Small intestine (tissue), 7 donors: ENCODE measurements at regions not wholly inside any gene's neighbourhood (a gene's known extent, or its start where the extent isn't known, plus 50 kb on each side); places are given as distances from the start of the nearest gene placed in this dataset.
A peak's percentile ranks its signal among the peaks of the same experiment; 100 is the strongest.

Source experiments
- DNase-seq, 2 donors: peaks; one replicate each; pipeline versions ENCODE4 v3.0.0 to v3.0.0-alpha.2; 2013
- FAIRE-seq: peaks from 2 replicates; lab custom pipeline; 2012; peaks lifted over from hg19 to GRCh38; lab: Jason Lieb, UNC
- H3K27ac ChIP-seq, 3 donors: one replicate each; pipeline ENCODE4 v1.5.1; 2013; ENCODE audit warnings: low read length in 2 of 3, mild to moderate bottlenecking in 2 of 3, control low read depth in 1 of 3, inconsistent platforms in 1 of 3, low read depth in 1 of 3, moderate library complexity in 1 of 3
- H3K27me3 ChIP-seq, 3 donors: one replicate each; pipeline ENCODE4 v1.6.1; 2013; ENCODE audit warnings: low read length in 3 of 3, inconsistent platforms in 1 of 3; ENCODE audit not compliant: control insufficient read depth in 3 of 3, insufficient read depth in 3 of 3
- H3K36me3 ChIP-seq, 3 donors: one replicate each; pipeline ENCODE4 v1.6.1; 2013; ENCODE audit warnings: low read length in 3 of 3, inconsistent platforms in 1 of 3, low read depth in 1 of 3, mild to moderate bottlenecking in 1 of 3, moderate library complexity in 1 of 3; ENCODE audit not compliant: control insufficient read depth in 3 of 3, insufficient read depth in 2 of 3
- H3K4me1 ChIP-seq, 3 donors: one replicate each; pipeline ENCODE4 v1.6.1; 2013; ENCODE audit warnings: low read length in 2 of 3, inconsistent platforms in 1 of 3, low read depth in 1 of 3, mild to moderate bottlenecking in 1 of 3, moderate library complexity in 1 of 3; ENCODE audit not compliant: control insufficient read depth in 3 of 3, insufficient read depth in 2 of 3
- H3K4me3 ChIP-seq, 3 donors: one replicate each; pipeline ENCODE4 v1.5.1; 2013; ENCODE audit warnings: low read length in 3 of 3, control low read depth in 1 of 3, inconsistent platforms in 1 of 3, low read depth in 1 of 3, mild to moderate bottlenecking in 1 of 3, moderate library complexity in 1 of 3
- H3K9me3 ChIP-seq, 2 donors: one replicate each; pipeline ENCODE4 v1.6.1; 2013; ENCODE audit warnings: low read depth in 1 of 2, low read length in 1 of 2; ENCODE audit not compliant: control insufficient read depth in 2 of 2, insufficient read depth in 1 of 2
- WGBS, 3 donors: extraction: QIAGEN DNeasy Blood & Tissue Kit; methylation state at CpG; one replicate each; pipeline ENCODE4 v1.1.7; 2013; 5-methylcytosine and 5-hydroxymethylcytosine counted together
- donor health status: healthy with polysubstance abuse.
- donor health status: control.
- donor health status: control.
- donor health status: Bipolar disorder and iron deficiency.
- donor health status: healthy.

- Histone ChIP-seq H3K27me3 (no peaks in the 10 kb centered on the region), H3K9me3 (peaks cover 0 to 6% of the 10 kb centered on the region in 2 donors), H3K4me1 (no peaks in the 10 kb centered on the region), H3K27ac (no peak overlapping the region), H3K36me3 (no peaks in the 10 kb centered on the region), H3K4me3 (no peak overlapping the region)
- FAIRE-seq = no peak
- DNase-seq = no peak
Observed at GRCh38 chr5:105836268-105836667, 1834.5 kb downstream of the EFNA5 start.

- DNase-seq (no peak), FAIRE-seq (no peak)
- Histone ChIP-seq H3K27ac (no peak overlapping the region), H3K4me3 (no peak overlapping the region), H3K27me3 (no peaks in the 10 kb centered on the region), H3K36me3 (no peaks in the 10 kb centered on the region), H3K4me1 (no peaks in the 10 kb centered on the region), H3K9me3 (no peaks in the 10 kb centered on the region)
- 70 to 78% (median 70%) methylated on average over 1 of the region's 1 CpG for WGBS, 3 donors
Observed at GRCh38 chr5:105828821-105829220, 1841.9 kb downstream of the EFNA5 start.

DNA sequence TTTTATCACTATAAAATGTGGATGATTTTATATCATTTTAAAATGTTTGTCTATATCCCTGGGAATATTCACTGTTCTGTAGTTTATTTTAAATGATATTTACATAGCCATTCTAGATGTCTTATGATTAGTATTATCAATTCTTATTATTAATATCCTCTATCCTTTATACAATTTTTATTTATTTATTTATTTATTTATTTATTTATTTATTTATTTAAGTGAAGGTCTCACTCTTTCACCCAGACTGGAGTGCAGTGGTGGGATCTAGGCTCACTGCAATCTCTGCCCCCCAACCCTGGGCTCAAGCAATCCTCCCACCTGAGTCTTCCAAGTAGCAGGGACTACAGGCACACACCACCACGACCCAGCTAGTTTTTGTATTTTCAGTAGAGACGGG lies 1848.9 kb downstream of the EFNA5 start:
- peak; percentile 51 for FAIRE-seq

GRCh38 chr5:105817914-105818313 lies 1852.8 kb downstream of the EFNA5 start:
- DNase-seq (no peak), FAIRE-seq (no peak)
- no peak overlapping the region for H3K4me3 ChIP-seq
- H3K9me3 ChIP-seq = no peaks in the 10 kb centered on the region
- no peaks in the 10 kb centered on the region for H3K27me3 ChIP-seq
- no peaks in the 10 kb centered on the region for H3K36me3 ChIP-seq
- no peaks in the 10 kb centered on the region for H3K4me1 ChIP-seq
- H3K27ac ChIP-seq = no peak overlapping the region
- 69 to 88% (median 83%) methylated on average over 2 of the region's 2 CpGs for WGBS, 3 donors

More for the DNA sequence above, 1848.9 kb downstream of the EFNA5 start:
- H3K4me3 ChIP-seq = no peak overlapping the region
- H3K27ac ChIP-seq = no peak overlapping the region
- no peak for DNase-seq
- no peaks in the 10 kb centered on the region for H3K4me1 ChIP-seq
- H3K36me3 ChIP-seq = no peaks in the 10 kb centered on the region
- no peaks in the 10 kb centered on the region for H3K27me3 ChIP-seq
- 70 to 76% (median 71%) methylated on average over 2 of the region's 2 CpGs for WGBS, 3 donors
- no peaks in the 10 kb centered on the region for H3K9me3 ChIP-seq

GRCh38 chr5:105817416-105817815 lies 1853.3 kb downstream of the EFNA5 start:
- DNase-seq (no peak), FAIRE-seq (no peak)
- no peaks in the 10 kb centered on the region for H3K4me1 ChIP-seq
- H3K36me3 ChIP-seq = no peaks in the 10 kb centered on the region
- 69 to 87% (median 86%) methylated on average over 3 of the region's 3 CpGs for WGBS, 3 donors
- no peaks in the 10 kb centered on the region for H3K27me3 ChIP-seq
- no peak overlapping the region for H3K4me3 ChIP-seq
- no peak overlapping the region for H3K27ac ChIP-seq
- no peaks in the 10 kb centered on the region for H3K9me3 ChIP-seq

- H3K36me3 ChIP-seq = no peaks in the 10 kb centered on the region
- no peaks in the 10 kb centered on the region for H3K9me3 ChIP-seq
- no peaks in the 10 kb centered on the region for H3K27me3 ChIP-seq
- no peaks in the 10 kb centered on the region for H3K4me1 ChIP-seq
- WGBS, 3 donors = 80 to 96% (median 91%) methylated on average over 1 of the region's 1 CpG
- FAIRE-seq = no peak
- no peak for DNase-seq
- H3K4me3 ChIP-seq = no peak overlapping the region
- no peak overlapping the region for H3K27ac ChIP-seq
Observed at GRCh38 chr5:105816961-105817360, 1853.8 kb downstream of the EFNA5 start.

GRCh38 chr5:105812304-105812703 lies 1858.4 kb downstream of the EFNA5 start:
- Histone ChIP-seq H3K27ac (no peak overlapping the region), H3K4me3 (no peak overlapping the region), H3K36me3 (no peaks in the 10 kb centered on the region), H3K4me1 (no peaks in the 10 kb centered on the region), H3K9me3 (no peaks in the 10 kb centered on the region), H3K27me3 (no peaks in the 10 kb centered on the region)
- no peak for FAIRE-seq
- 61 to 81% (median 78%) methylated on average over 2 of the region's 2 CpGs for WGBS, 3 donors
- no peak for DNase-seq

DNA sequence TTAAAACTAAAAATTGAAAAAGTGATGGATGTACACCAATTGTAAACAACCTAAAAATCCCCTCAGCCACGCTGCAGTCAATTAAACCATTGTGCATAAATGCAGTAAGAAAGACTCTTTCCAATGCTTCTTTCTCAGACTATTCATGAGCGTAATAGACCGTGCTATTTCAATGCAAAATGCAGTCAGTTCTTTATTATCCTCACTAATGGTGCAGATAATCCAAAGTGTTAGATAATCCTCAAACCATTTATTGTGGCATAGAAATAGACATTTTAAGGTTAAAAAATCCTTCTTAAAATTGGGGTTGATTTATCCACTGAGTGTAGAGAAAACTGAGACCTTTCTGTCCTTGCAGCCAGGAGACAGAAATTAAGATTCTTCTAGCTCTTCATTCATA lies 1862.8 kb downstream of the EFNA5 start:
- Histone ChIP-seq H3K9me3 (peaks cover 0 to 5% of the 10 kb centered on the region in 2 donors), H3K27me3 (no peaks in the 10 kb centered on the region), H3K4me1 (no peaks in the 10 kb centered on the region), H3K4me3 (no peak overlapping the region), H3K36me3 (no peaks in the 10 kb centered on the region), H3K27ac (no peak overlapping the region)
- DNase-seq (no peak), FAIRE-seq (no peak)
- WGBS, 3 donors = 80 to 86% (median 85%) methylated on average over 3 of the region's 3 CpGs

DNA sequence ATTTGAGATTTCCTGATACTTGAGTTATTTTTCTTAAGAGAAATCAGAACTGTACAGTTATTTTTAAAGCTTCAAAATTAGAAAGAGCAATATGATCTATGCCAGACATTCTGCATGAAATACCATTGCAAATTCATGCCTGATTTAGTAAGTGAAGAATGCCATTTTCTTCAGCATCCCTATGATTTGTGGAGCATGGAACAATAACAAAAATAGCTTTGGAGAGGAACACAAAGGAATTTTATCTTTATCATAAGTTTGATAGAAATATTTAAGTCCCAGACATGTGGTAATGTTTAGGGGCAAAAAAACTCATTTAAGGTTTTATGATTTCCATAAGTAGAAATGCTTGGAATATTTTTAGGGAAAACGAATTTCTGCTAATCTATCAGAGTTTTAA lies 1863.4 kb downstream of the EFNA5 start:
- H3K4me3 ChIP-seq = no peak overlapping the region
- WGBS, 3 donors = 4 to 37% (median 7%) methylated on average over 1 of the region's 1 CpG
- no peak for DNase-seq
- no peaks in the 10 kb centered on the region for H3K36me3 ChIP-seq
- peaks cover 0 to 5% of the 10 kb centered on the region in 2 donors for H3K9me3 ChIP-seq
- FAIRE-seq = no peak
- no peak overlapping the region for H3K27ac ChIP-seq
- H3K4me1 ChIP-seq = no peaks in the 10 kb centered on the region
- no peaks in the 10 kb centered on the region for H3K27me3 ChIP-seq
